ENCODE measurements at regions not wholly inside any gene's neighbourhood (a gene's known extent, or its start where the extent isn't known, plus 50 kb on each side); places are given as distances from the start of the nearest gene placed in this dataset.
"Not testable (repeated sequence)": the region's sequence is repeated elsewhere in the genome, so short reads cannot be mapped to it uniquely, and the experiment has no call there.

DNA sequence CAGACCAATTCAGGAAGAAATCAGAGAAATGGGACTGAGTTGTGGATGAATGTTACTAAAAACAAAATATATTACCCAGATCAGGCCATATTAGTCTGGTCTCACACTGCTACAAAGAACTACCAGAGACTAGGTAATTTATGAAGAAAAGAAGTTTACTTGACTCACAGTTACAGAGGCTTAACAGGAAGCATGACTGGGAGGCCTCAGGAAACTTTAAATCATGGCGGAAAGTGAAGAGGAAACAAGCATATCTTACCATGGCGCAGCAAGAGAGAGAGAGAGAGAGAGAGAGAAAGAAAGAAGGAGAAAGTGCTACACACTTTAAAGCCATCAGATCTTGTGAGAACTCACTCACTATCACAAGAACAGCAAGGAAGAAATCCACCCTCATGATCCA, 636.8 kb upstream of the GRM3 start:
- DNase-seq: no peak

DNA sequence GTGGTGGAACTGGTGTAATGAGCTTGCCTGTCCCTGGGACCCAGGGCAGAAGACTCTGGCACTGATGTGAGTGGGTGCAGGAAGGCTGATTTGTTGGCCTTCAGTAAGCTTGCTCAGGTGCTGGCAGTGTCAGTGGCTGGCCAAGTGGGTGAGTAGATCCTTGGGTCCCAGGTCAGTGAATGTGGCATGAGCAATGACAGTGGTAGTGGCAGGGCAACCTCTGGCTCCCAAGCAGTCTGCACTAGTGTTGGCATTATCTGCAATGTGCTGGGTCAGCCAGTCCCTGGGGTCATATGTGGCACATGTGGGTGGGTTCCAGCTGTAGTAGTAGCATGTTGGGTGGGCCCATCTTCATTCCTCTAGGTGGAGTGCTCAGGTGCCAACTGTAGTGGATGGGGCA, 640.9 kb upstream of the GRM3 start:
- no peak for DNase-seq

DNA sequence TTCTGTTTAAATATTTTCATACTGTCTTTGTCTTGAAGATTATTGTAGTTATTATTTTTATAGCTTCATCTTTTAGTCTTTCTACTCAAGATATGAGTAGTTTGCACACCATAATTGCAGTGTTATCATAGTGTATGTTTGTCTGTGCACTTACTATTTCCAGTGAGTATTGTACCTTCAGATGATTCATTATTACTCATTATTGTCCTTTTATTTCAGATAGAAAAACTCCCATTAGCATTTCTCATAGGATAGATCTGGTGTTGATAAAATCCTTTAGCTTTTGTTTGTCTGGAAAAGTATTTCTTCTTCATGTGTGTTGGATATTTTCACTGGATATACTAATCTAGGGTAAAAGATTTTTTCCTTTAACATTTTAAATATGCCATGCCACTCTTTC, 646.2 kb upstream of the GRM3 start:
- DNase-seq: no peak

DNA sequence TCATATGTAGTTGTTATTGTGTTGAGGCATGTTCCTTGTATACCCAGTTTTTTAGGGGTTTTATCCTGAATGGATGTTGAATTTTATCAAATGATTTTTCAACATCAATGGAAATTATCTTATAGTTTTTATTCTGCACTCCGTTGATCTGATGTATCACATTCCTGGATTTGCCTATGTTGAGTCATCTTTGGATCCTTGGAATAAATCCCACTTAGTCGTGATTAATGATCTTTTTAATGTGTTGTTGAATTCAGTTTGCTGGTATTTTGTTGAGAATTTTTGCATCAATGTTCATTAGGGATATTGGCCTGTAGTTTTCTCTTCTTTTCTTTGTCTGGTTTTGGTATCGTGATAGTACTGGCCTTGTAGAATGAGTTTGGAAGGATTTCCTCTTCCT, 648.6 kb upstream of the GRM3 start:
- no peak for DNase-seq

DNA sequence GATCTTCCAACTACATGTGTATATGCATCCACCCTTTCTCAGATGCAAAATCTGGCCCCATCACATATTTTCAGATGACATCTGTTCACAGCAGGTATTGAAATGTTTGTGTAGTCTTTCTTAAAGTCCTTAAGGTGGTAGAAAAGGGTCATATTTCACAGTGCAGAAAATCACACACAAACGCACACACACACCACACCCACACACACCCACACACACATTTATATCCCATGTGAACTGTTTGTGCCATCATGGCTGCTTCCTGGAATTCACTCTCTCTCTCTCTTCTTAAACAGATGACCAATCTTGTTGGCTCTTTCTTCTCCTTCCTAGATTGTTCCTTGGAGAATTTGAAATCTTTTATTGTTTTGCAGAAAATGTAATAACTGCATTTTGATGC, 663.0 kb upstream of the GRM3 start:
- DNase-seq: no peak

DNA sequence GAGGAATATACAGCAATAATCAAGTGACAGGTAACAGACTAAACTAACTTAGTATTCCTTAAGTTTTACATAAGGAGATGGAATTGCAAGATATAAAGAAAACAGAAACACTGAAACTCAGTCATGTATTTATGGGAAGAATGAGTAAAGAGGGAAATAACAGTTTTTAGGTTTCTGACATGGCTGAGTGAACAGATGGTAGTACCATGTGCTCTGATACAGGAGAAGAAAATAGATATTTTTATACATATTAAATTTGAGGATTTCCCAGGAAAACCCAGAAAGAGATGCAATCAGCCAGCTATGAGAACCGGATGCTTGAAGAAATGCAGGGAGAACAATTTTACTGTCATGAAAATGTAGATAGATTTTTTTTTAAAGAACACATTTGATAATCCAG, 669.5 kb upstream of the GRM3 start:
- DNase-seq: peak in 1 of 14 donors; percentile 28

DNA sequence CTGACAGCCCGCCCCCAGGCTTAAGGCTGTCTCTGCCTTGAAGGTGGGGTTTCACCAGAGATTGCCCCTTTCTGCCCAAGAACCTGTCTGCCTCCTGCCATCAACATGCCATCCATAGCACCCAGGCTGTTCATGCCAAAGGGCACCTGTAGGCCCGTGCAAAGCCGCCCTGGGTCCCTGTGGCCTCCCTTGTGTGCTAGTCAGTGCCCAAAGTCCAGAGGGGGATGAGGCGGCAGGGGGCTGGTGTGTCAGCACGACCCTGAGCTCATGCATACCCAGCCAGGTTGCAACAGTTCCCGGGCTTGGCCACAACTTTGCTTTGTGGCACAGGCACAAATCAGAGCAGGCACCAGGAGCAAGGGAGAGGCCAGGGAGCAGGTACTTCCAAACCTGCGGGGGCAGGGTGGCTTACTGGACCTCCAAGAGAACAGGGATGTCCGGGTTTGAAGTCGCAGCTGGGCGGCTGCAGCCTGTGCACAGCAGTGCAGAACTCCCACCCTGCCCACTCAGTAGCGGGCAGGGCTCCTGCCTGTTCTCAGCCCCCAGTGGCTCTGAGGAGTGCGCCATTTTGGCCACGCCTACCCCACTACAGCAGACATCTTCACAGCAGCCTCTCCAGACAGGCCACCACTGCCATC, 671.1 kb upstream of the GRM3 start:
- peak in 1 of 14 donors; percentile 2 for DNase-seq

DNA sequence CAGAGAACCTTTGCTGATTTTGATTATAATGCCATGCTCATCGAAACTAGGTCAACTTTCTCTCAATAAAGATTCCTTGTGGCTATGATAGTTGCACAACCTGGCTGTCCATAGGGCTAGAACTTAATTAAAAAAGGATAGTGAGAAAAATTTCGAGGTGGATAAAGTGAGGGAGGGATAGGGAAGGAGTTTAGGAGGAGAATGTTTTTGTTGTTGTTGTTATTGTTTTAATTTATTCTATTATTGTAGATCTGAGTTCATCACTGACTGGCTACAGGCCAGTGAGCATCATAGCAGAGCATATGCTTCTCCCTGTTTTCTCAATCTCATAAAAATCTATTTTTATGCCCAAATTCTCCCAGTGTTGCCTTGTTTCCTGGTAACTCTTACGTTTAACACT, 688.7 kb upstream of the GRM3 start:
- DNase-seq: peak in 1 of 14 donors; percentile 63

DNA sequence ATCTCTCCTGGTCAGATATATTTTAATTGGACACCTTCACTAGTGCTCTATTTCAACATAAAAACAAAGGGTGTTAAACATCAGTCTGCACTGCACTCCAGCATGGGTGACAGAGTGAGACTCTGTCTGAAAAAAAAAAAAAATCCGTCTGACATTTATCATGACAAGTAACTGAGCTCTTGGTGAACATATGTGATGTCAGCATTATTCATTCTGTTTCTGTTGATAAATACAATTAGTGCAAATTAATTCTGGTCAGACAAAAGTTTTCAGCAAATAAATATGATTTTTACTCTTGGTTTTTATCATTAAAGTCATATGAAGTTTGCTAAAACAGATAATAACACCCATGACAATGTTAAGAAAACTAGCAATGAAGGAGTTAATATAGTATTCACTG, 692.8 kb upstream of the GRM3 start:
- no peak for DNase-seq

DNA sequence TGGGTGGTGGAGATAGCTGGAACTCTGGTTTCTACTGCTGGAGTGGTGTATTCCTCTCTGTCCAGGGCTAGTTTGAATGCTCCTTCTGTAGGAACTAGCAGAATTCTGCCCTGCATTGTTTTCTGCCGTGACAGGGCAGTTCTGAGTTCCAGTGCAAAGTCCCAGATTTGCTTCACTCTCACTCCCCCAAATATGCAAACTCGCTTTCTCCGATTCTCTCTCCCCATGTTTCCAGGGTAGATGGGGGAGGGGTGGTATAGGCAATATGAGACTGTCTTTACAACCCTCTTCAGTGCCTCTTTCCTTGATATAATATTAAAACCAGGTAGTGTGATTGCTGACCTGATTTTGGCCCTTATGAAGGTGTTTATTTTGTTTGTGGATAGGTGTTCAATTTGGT, 693.3 kb upstream of the GRM3 start:
- DNase-seq: no peak

DNA sequence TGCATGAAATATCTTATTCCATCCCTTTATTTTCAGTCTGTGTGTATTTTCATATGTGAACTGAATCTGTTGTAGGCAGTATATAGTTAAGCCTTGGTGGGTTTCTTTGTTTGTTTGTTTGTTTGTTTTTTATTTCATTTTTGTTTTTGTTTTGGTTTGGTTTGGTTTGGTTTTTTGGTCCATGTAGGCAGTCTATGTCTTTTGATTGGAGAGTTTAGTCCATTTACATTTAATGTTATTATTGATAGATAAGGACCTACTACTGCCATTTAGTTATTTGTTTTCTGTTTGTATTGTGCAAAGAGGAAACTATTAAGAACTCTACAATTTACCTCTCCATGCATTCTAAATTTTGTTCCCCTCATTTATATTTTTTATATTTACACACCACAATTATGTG, 695.9 kb upstream of the GRM3 start:
- DNase-seq: no peak

DNA sequence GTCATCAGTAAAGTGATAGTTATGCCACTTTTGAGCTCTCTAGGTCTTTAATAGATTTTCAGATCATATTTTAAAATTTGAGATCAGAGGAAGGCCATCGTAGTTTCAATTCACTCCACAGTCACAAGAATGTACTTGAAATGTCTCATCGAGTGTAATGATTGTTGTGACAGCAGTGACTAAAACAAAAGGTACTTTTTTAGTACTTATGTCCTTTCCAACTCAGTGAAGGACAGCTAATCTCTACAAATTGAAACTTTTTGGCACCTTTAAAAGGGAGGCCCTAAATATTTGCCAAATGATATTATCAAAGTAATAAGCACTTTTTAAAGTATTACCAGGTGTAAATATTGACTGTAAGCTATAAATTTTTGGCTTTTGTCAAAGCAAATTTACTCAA, 702.9 kb upstream of the GRM3 start:
- DNase-seq: no peak

DNA sequence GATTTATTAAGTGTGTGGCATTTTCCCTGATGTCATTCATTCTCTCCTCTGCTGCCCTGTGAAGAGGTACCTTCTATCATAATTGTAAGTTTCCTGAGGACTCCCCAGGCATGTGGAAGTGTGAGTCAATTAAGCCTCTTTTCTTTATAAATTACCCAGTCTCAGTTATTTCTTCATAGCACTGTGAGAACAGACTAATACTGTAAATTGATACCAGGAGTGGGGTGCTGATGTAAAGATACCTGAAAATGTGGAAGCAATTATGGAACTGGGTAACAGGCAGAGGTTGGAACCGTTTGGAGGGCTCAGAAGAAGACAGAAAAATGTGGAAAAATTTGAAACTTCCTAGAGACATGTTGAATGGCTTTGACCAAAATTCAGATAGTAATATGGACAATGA, 711.8 kb upstream of the GRM3 start:
- no peak for DNase-seq

DNA sequence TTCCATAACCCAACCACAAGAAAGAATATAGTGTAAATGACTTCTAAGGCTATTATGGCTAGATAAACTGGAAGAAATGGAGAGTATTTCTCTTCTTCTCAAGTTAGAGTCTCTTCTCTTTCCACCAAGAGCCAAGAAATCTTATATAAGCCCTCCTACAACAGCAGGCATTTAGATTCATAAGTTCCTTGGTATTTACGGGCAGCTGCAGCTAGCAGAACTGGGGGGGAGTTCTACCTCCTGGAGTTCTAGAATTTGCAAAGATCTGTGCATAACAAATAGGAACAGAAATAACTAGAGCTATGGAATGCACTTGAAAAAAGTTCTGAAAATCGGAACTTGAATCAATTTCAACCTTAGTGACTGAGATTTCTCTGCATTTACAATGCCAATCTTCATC, 715.2 kb upstream of the GRM3 start:
- DNase-seq: no peak

DNA sequence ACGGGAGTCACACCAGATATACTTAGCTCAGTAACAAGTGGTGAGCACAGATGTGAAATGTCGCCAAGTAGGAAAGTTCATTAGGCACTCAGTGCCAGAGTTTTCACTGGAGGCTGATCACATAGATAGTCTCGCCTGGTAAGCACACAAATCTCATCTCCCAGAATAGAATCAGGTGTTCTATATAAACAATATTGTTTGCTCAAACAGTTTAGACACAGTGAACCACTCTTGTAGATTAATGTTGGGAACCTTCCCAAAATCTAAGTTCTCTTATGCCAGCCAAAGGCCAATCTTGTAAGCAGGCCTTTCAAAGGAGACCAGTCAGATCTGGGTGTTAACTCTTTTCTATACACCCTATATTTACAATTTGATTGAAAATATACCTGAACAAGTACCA, 716.5 kb upstream of the GRM3 start:
- DNase-seq: no peak

DNA sequence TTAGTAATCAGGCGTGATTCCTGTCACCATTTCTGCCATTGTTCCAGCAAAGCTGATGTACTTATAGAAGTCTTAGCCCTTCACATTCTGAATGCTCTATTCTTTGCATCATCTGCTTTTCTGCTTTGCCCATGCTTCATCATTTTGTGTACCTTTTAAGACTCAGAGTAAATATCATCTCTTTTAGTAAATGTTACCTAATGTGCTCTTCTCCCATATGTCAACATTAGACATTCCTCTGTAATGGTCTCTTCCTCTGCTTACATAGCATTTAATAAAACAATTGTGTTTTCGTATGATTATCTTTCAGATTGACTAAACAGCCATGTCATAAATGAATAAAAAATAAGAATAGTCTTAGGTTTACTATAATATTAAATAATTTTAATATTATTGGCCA, 719.6 kb upstream of the GRM3 start:
- DNase-seq: no peak

DNA sequence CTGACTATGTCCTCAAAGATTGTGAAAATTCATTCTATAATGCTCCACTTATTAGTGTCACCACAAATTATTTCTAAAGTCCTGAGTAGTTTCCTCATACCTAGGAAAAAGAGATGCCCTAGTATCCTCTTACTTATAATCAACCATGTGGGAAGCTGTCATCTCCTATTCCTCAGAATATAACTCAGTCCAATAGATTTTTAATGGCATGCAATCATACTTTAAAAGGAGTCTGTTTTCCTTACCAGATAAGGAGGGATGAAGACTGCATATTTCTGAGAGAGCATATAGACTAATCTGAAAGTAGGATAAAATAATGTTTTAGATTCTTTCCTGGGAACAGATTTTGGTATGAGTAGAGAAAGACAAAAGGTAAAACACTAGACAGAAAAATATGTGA, 727.7 kb upstream of the GRM3 start:
- DNase-seq: no peak

DNA sequence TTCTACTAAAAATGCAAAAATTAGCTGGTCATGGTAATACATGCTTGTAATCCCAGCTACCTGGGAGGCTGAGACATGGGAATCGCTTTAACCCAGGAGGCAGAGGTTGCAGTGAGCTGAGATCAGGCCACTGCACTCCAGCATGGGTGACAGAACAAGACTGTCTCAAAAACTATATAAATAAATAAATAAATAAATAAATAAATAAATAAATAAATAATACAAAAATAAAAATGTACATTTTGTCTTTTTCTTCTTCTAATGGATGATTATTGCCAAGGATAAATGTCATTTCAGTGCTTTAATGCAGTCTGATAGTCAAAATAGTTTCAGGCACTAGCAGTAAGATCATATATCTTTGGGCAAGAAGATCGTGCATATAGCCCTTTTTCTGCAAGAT, 727.6 kb upstream of the SEMA3D start:
- no peak for DNase-seq

DNA sequence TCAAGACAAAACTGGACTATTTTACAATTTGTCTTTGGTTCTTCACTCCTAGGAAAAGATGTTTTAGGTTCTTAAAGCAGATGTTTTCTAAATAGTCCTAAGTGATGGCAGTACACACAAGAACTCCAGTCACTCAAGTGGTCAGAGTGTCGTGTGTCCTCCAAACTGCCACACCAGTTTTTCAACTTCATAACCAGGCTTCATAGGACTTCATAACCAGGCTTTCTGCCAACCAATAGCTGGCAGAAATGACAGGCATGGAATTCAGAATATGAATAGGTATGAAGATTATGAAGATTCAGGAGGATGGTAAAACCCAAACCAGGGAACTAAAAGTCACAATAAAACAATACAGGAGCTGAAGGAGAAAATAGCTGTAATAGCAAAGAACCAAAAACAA, 721.2 kb upstream of the SEMA3D start:
- DNase-seq: no peak

DNA sequence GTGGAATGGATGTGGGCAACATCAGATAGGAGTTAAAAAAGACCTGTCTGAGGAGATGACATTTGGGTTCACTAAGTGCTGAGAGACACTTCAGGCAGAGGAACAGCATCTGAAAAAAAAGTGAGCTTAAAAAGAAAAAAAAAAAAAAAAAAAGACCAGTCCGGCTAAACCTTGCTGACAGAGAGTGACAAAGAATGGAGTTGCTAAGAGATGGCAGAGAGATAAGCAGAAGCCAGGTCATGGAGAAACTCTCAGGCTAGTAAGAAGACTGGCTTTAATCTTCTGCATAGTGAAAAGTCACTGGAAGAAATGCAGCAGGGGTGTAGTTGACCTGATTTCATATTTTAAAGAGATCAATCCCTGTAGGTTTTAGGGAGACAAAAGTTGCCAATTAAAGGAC, 711.1 kb upstream of the SEMA3D start:
- DNase-seq: no peak

DNA sequence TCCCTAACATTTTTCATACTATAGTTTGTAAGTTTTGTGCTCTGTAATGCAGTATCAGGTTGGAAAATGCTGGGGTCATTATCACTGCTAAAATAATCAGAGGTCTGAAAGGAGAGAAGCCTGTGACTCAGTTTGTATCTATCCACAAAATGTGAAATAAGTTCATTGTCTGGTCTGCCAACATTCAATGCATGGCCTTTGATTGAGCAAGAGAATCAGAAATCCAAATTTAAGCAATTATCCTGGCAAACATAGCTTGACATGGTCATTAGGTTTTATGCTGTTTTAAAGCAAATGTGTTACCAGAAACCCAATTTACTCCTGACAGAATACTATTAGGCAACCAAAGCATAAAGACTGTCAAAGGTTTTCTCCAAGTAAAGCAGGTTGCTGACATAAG, 709.7 kb upstream of the SEMA3D start:
- DNase-seq: no peak

DNA sequence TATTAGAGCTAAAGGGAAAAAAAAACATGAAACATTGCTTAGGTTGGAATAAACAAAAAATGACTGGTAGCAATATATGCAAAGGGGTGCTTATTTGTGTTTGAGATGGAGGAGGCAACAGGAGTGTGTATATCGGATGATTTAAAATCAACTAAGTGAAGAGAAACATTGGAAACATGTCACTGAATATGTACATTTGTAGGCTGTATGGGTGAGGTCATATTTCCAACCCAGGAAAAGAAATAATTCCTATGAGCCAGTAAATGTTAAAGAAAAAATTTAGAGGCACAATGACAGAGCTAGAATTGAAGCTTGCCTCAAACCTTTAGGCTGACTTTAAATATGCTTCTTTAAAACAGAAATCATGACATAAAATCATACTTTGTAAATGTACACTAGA, 709.0 kb upstream of the SEMA3D start:
- no peak for DNase-seq

DNA sequence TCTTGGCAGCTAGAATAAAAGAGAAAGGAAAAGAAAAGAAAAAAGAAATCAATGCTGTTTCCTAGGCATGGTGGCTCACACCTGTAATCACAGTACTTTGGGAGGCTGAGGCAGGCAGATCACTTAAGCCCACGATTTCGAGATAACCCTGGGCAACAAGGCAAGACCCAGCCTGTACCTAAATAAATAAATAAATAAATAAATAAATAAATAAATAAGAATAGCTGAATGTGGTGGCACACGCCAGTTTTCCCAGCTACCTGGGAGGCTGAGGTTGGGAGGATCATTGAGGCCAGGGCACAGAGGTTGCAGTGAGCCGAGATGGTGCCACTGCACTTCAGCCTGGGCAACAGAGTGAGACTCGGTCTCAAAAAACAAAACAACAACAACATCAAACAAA, 705.0 kb upstream of the SEMA3D start:
- DNase-seq: not testable (repeated sequence)

DNA sequence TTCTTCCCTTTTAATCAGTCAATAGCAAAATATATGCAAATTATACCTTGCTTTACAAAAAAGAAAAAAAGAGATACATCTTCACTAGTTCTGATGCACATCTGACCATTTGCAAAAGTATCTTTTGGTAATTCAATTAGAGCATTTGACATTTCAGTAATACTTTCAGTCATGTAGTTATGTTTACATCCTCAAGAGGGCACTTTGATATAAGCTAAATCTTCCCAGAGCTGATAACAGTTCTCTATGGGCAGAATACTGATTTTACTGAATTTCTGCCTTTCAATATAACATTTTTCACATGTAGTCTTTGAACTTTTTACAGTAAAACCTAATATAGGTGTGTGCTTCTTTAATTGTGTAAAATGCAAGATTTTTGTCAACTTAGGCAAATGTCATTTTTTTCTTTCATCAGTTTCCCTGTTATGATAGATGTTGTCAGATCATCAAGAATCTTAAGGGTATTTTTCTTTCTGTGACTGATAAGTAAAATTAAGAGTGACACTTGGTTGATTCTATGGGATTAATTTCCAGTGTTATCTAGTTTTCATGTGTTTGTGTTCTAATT, 703.5 kb upstream of the SEMA3D start:
- peak in 1 of 14 donors; percentile 6 for DNase-seq

DNA sequence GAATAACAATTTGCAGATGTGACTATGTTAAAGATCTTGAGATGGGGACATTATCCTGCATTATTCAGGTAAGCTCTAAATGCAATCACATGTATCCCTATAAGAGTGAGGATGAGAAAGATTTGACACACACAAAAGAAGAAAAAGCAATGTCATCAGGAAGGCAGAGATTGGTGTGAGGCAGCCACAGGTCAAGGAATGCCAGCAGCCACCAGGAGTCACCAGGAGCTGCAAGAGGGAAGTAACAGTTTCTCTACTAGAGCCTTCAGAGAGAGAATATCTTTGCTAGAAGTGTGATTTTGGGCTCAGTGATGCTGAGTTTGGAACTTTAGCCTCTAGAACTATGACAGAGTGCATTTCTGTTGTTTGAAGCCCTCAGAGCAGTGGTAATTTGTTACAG, 700.3 kb upstream of the SEMA3D start:
- no peak for DNase-seq

All from C1 segment of cervical spinal cord (tissue), 14 donors.